Thyroid gland (tissue), 4 donors: ENCODE measurements at regions not wholly inside any gene's neighbourhood (a gene's known extent, or its start where the extent isn't known, plus 50 kb on each side); places are given as distances from the start of the nearest gene placed in this dataset.

ENCODE experiments used
- DNase-seq, 2 donors: peaks; one replicate each; pipeline ENCODE4 v3.0.0-alpha.2; 2019
- H3K27ac ChIP-seq, 3 donors: fragments of 200-600 bp; sonication (generic); 1 replicate in 2 of 3; 2 replicates in 1 of 3; pipeline ENCODE4 v1.5.1; 2016 to 2019; ENCODE audit warnings: mild to moderate bottlenecking in 1 of 3, moderate library complexity in 1 of 3
- H3K27me3 ChIP-seq: fragments of 200-600 bp; sonication (generic); one replicate; pipeline ENCODE4 v1.5.1; 2019
- H3K36me3 ChIP-seq, 2 donors: fragments of 200-600 bp; sonication (generic); one replicate each; pipeline ENCODE4 v1.5.1; 2016 to 2019
- H3K4me1 ChIP-seq, 2 donors: fragments of 200-600 bp; sonication (generic); one replicate each; pipeline ENCODE4 v1.5.1; 2017 to 2019
- H3K4me3 ChIP-seq, 3 donors: fragments of 200-600 bp; sonication (generic); replicated peaks in 1 of 3; 1 replicate in 2 of 3; 2 replicates in 1 of 3; pipeline ENCODE4 v1.5.1; 2016; ENCODE audit warnings: mild to moderate bottlenecking in 1 of 3
- H3K9me3 ChIP-seq: fragments of 200-600 bp; sonication (generic); one replicate; pipeline ENCODE4 v1.5.1; 2017
- POLR2A ChIP-seq, 2 donors: fragments of 450-650 bp; IDR thresholded peaks; one replicate each; pipeline ENCODE4 v1.6.1; 2017; ENCODE audit warnings: antibody characterized with exemption in 2 of 2, mild to moderate bottlenecking in 2 of 2, moderate library complexity in 1 of 2
- WGBS, 2 donors: methylation state at CpG; one replicate each; pipeline ENCODE4 v1.1.5; 2017; 5-methylcytosine and 5-hydroxymethylcytosine counted together
- intact Hi-C: fragments of 100-400 bp; cut with DNase I; formaldehyde crosslinking; loops from one replicate; pipeline ENCODE4 v1.15.1; 2023
- TF ChIP-seq, protein P1 (sequence below), 6 experiments: fragments of 200-600 bp in 3 of 6; fragments of 450-650 bp in 3 of 6; sonication (generic) in 3 of 6; IDR thresholded peaks; one replicate each; pipeline ENCODE4 v1.5.1; 2016 to 2019; ENCODE audit warnings: antibody characterized with exemption in 6 of 6, mild to moderate bottlenecking in 2 of 6, inconsistent platforms in 1 of 6, moderate library complexity in 1 of 6

DNA sequence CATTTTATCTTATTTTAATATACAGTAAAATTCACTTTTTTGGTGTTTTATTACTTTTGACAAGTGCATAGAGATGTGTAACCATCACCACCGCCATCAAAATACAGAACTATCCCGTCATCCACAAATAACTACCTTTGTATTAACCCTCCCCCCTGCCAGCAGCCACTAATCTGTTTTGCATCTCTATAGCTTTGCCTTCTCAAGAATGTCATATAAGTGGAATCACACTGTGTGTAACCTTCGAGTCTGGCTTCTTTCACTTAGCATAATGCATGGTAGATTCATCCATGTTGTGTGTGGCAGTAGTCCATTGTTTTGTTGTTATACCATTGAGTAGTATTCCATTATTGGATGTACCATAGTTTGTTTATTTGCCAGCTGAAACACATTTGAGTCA is 98.8 kb downstream of the BOD1 start:
- no peaks in the 10 kb centered on the region for H3K36me3 ChIP-seq
- 76 to 83% methylated on average over 3 of the region's 3 CpGs for WGBS, 2 donors
- intact Hi-C loops = no loop called here
- no peaks in the 10 kb centered on the region for H3K9me3 ChIP-seq
- H3K4me3 ChIP-seq = no peak overlapping the region
- H3K27ac ChIP-seq = no peak overlapping the region
- TF ChIP-seq POLR2A (IDR thresholded peaks at IDR 0.05) = no peak
- TF ChIP-seq, protein P1, sequence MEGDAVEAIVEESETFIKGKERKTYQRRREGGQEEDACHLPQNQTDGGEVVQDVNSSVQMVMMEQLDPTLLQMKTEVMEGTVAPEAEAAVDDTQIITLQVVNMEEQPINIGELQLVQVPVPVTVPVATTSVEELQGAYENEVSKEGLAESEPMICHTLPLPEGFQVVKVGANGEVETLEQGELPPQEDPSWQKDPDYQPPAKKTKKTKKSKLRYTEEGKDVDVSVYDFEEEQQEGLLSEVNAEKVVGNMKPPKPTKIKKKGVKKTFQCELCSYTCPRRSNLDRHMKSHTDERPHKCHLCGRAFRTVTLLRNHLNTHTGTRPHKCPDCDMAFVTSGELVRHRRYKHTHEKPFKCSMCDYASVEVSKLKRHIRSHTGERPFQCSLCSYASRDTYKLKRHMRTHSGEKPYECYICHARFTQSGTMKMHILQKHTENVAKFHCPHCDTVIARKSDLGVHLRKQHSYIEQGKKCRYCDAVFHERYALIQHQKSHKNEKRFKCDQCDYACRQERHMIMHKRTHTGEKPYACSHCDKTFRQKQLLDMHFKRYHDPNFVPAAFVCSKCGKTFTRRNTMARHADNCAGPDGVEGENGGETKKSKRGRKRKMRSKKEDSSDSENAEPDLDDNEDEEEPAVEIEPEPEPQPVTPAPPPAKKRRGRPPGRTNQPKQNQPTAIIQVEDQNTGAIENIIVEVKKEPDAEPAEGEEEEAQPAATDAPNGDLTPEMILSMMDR (IDR thresholded peaks at IDR 0.05) = no peak
- H3K4me1 ChIP-seq = no peaks in the 10 kb centered on the region
- no peaks in the 10 kb centered on the region for H3K27me3 ChIP-seq
- no peak for DNase-seq

DNA sequence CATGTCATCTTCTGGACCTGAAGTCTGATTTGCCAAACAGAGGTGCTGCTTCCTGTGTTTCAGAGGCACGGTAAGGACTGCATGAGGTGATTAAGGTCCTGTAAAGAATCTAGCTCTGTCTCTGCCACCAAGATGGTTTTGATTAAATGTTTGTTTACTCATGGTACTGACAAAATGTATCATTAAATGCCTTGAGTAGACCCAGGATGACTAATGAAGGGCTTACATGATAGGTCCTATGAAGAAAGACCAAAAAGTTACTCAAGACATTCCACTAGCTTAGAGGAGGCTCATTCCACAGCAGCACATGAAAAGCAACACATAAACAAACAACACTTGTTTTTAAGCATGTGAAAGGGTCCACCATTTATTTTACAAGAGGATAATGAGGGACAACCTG is 100.9 kb downstream of the BOD1 start:
- intact Hi-C loops = no loop called here
- no peak for DNase-seq
- H3K4me1 ChIP-seq = no peaks in the 10 kb centered on the region
- no peaks in the 10 kb centered on the region for H3K27me3 ChIP-seq
- TF ChIP-seq, protein P1 (IDR thresholded peaks at IDR 0.05) = no peak
- no peak for TF ChIP-seq POLR2A (IDR thresholded peaks at IDR 0.05)
- WGBS, 2 donors = 31 to 67% methylated on average over 1 of the region's 1 CpG
- H3K9me3 ChIP-seq = no peaks in the 10 kb centered on the region
- H3K4me3 ChIP-seq = no peak overlapping the region
- H3K27ac ChIP-seq = no peak overlapping the region
- no peaks in the 10 kb centered on the region for H3K36me3 ChIP-seq

DNA sequence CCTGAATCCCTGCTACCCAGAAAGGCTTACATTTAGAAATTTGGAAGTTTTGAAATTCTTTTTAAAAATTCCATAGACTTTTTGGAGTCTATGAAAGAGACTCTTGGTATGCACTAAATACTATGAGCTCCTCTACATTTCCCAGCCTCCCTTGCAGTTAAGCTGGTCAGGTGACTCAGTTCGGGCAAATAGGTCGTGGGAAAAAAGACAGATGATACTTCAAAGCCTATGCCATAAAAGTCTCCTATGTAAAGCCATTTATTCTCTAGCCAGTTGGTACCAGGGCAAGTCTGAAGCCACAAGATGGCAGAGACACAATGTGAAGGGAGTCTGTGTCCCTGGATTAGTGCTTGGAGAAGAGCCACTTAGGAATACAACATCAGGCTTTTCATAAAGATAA is 101.8 kb downstream of the BOD1 start:
- TF ChIP-seq POLR2A (IDR thresholded peaks at IDR 0.05) = no peak
- TF ChIP-seq, protein P1 (IDR thresholded peaks at IDR 0.05) = no peak
- H3K4me3 ChIP-seq = no peak overlapping the region
- WGBS, 2 donors = 79 to 85% methylated on average over 2 of the region's 2 CpGs
- H3K4me1 ChIP-seq = no peaks in the 10 kb centered on the region
- no peaks in the 10 kb centered on the region for H3K27me3 ChIP-seq
- intact Hi-C loops = no loop called here
- no peak overlapping the region for H3K27ac ChIP-seq
- H3K36me3 ChIP-seq = no peaks in the 10 kb centered on the region
- DNase-seq = no peak
- no peaks in the 10 kb centered on the region for H3K9me3 ChIP-seq

- TF ChIP-seq, protein P1 (IDR thresholded peaks at IDR 0.05) = no peak
- no peak for TF ChIP-seq POLR2A (IDR thresholded peaks at IDR 0.05)
- Histone ChIP-seq H3K36me3 (no peaks in the 10 kb centered on the region), H3K27me3 (no peaks in the 10 kb centered on the region), H3K9me3 (no peaks in the 10 kb centered on the region), H3K4me1 (no peaks in the 10 kb centered on the region), H3K4me3 (no peak overlapping the region), H3K27ac (no peak overlapping the region)
- intact Hi-C loops = no loop called here
- no peak for DNase-seq
These were observed 102.9 kb downstream of the BOD1 start for GRCh38 chr5:173513521-173513991.

- Histone ChIP-seq H3K4me3 (no peak overlapping the region), H3K36me3 (no peaks in the 10 kb centered on the region), H3K4me1 (no peaks in the 10 kb centered on the region), H3K27ac (no peak overlapping the region), H3K9me3 (no peaks in the 10 kb centered on the region), H3K27me3 (no peaks in the 10 kb centered on the region)
- TF ChIP-seq, protein P1 (IDR thresholded peaks at IDR 0.05) = no peak
- TF ChIP-seq POLR2A (IDR thresholded peaks at IDR 0.05) = no peak
- WGBS, 2 donors = 72 to 78% methylated on average over 5 of the region's 5 CpGs
- intact Hi-C loops = no loop called here
- no peak for DNase-seq
These were observed 103.6 kb downstream of the BOD1 start for GRCh38 chr5:173512637-173513435.
